ENCODE measurements at regions not wholly inside any gene's neighbourhood (a gene's known extent, or its start where the extent isn't known, plus 50 kb on each side); places are given as distances from the start of the nearest gene placed in this dataset.

DNA sequence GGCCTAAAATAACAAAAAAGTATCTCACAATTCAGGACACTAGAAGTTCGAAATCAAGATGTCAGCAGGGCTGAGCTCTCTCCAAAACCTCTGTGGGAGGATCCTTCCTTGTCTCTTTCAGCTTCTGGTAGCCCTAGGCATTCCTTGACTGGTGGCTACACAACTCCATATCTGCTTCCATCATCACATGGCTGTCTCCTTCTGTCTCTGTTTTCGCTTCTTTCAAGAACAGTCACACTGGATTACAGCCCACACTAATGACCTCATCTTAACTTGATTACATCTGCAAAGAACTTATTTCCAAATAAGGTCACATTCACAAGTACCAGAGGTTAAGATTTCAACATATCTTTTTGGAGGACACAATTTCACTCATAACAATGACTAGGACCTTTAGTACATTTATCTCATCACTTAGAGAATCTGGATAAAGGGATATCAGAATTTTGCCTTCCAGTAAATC is 275.2 kb downstream of the IRS1 start:
- TF ChIP-seq, protein P1, sequence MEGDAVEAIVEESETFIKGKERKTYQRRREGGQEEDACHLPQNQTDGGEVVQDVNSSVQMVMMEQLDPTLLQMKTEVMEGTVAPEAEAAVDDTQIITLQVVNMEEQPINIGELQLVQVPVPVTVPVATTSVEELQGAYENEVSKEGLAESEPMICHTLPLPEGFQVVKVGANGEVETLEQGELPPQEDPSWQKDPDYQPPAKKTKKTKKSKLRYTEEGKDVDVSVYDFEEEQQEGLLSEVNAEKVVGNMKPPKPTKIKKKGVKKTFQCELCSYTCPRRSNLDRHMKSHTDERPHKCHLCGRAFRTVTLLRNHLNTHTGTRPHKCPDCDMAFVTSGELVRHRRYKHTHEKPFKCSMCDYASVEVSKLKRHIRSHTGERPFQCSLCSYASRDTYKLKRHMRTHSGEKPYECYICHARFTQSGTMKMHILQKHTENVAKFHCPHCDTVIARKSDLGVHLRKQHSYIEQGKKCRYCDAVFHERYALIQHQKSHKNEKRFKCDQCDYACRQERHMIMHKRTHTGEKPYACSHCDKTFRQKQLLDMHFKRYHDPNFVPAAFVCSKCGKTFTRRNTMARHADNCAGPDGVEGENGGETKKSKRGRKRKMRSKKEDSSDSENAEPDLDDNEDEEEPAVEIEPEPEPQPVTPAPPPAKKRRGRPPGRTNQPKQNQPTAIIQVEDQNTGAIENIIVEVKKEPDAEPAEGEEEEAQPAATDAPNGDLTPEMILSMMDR (IDR thresholded peaks at IDR 0.05) = no peak

DNA sequence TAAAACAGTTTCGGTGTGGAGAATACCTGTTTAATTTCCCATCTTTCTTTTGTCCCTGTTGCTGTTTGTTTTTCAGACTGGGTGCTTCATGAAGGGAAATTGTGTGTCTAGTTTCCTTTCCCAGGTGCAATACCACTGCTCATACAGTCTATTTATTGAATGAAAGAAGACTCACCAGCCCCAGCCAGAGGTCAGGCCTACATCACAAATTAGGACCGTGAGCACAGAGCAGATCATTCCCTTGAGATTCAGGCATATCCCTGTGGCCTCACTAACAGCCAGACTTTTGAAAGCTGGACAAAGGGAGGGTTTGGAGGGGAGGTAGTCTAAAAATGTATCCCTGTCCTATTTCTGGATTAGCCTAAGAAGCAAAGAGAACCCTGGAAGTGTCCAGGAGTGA is 278.9 kb downstream of the IRS1 start:
- TF ChIP-seq, protein P1 (IDR thresholded peaks at IDR 0.05) = no peak

DNA sequence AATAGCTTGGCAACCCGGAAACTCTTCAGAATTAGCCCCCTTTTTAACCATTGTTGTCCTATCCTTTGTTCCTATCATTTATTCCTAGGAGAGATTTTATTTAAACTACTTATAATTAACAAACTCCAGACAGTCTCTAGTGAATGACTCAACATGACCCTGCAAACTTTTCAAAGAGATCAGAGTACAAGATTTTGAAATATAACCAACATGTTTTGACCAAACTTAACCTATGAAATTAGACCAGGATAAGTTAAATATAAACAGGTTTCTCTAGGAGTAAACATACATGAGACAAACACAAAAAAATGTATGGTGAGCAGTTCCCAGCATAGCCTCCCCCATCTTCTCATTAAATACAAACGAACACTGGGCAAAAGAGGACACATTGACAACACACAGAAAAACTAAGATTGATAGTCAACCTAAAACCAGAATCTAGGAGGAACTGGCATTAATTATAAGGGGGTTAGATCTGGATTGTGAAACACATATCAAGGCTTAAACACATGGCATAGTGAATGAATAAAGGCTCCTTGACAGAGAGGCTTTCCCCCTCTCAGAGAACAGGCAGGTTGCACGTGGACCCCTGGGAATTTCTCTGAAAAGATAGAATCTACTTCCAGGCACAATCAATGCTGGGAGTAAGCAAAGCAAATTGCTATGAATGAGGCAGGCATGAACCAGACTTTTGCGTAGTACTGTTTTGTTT is 284.1 kb downstream of the IRS1 start:
- TF ChIP-seq, protein P1 (IDR thresholded peaks at IDR 0.05) = no peak

DNA sequence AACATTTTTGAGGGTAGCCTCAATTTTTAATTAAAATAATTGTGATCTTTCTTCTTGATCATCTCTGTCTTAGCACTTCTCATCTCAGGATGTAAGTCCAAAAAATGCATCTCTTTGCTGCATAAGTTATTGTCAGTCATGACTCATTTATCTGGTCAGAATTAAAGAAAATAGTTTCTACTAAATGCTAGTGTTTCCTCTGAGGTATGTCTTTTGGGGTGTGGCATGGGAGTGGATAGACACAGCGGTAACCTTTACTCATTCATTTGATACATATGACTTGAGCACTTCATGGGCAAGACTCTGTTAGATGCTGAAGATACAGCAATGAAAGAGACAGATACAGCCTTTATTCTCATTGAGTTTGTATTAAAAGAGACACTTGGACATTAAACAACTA is 284.7 kb downstream of the IRS1 start:
- TF ChIP-seq, protein P1 (IDR thresholded peaks at IDR 0.05) = no peak

DNA sequence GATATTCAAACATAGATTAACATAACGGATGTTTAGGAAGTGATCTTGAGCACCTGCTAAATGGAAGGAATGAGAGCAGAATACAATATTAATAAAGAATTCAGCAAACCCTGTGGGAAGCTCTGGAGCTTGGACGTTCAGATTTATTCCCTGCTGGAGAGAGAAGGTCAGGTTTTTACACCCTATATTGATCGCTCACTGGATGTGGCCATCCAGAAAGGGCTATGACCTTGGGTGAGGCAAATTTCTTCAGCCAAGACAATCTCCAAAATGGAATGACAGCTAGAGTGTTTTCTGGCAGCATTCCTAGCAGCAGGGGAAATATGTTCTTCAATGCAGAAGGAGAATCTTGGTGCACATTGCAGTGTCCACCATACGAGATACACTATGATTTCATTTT is 288.3 kb downstream of the IRS1 start:
- TF ChIP-seq, protein P1 (IDR thresholded peaks at IDR 0.05) = no peak

DNA sequence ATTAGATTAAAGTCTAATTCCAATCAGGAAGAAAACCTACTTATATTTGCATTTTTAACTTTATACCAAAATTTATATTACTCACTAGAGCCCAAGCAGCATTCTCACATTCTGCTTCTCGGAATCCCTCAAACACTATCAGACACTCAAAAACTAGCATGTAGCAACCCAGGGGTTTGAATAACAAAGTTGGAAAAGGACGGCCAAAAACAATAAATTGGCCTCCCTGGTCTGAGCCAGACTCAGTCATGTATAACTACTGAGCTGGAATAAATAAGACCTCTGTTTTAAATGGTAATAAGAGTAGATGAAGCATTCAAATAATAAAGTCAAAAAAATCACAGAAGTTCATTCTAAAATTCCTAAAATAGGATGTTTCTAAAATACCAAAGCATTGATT is 290.9 kb downstream of the IRS1 start:
- TF ChIP-seq, protein P1 (IDR thresholded peaks at IDR 0.05) = no peak

DNA sequence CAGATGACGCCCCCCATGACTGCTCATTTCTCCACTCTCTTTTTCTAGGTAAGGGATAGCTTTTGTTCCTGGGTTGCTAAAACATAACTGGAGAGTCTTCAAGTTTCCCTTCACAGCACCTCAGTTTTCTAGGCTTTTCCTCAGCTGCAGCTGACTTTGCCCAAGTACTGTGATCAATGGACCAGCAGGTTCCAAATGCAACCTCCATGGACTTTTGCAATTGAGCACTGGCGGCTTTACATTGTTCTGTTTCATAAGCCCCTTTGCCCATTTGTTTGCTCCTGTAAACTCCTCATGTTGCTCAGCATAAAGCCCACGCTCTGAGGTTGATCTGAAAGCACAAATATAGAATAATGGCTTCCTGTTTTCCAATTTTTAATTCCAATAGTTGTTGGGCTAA is 291.6 kb downstream of the IRS1 start:
- TF ChIP-seq, protein P1 (IDR thresholded peaks at IDR 0.05) = no peak
